WTC11 (cell line): ENCODE measurements at regions not wholly inside any gene's neighbourhood (a gene's known extent, or its start where the extent isn't known, plus 50 kb on each side); places are given as distances from the start of the nearest gene placed in this dataset.
"Not testable (repeated sequence)": the region's sequence is repeated elsewhere in the genome, so short reads cannot be mapped to it uniquely, and the experiment has no call there.

Experiments used
- ATAC-seq: fragments of 200-7000 bp; cut with Tn5 transposase; 2 replicates; pipeline ENCODE4 v1.10.0; 2021; ENCODE audit warnings: mild to moderate bottlenecking, moderate library complexity
- CTCF ChIA-PET: fragments of 300-600 bp; sonication (Branson Sonifier 250); formaldehyde crosslinking; loops from one replicate; lab custom pipeline; 2021; ENCODE audit warnings: antibody characterized with exemption; lab: Charles Lee
- POLR2A ChIA-PET: fragments of 350-600 bp; sonication (Branson Sonifier 250); formaldehyde crosslinking; loops from one replicate; lab custom pipeline; 2021; ENCODE audit warnings: antibody characterized with exemption; lab: Charles Lee
- DNase-seq: peaks from one replicate; pipeline ENCODE4 v3.0.0; 2021; ENCODE audit warnings: low spot score
- H3K27ac Mint-ChIP-seq: 2 replicates; pipeline ENCODE4 v1.8.0; 2021; ENCODE audit warnings: mixed read lengths
- H3K27me3 Mint-ChIP-seq: 2 replicates; pipeline ENCODE4 v1.8.0; 2021; ENCODE audit warnings: low read depth, mild to moderate bottlenecking, moderate library complexity, mixed read lengths
- H3K36me3 Mint-ChIP-seq: 2 replicates; pipeline ENCODE4 v1.8.0; 2021; ENCODE audit warnings: mixed read lengths
- H3K4me1 Mint-ChIP-seq: 2 replicates; pipeline ENCODE4 v1.8.0; 2022; ENCODE audit warnings: mixed read lengths
- H3K4me3 Mint-ChIP-seq: 2 replicates; pipeline ENCODE4 v1.8.0; 2021; ENCODE audit warnings: mild to moderate bottlenecking, moderate library complexity, mixed read lengths
- H3K9me3 Mint-ChIP-seq: 2 replicates; pipeline ENCODE4 v1.8.0; 2021; ENCODE audit warnings: mixed read lengths
- CBFB ChIP-seq: sonication (generic); formaldehyde crosslinking; IDR thresholded peaks from 2 replicates; pipeline ENCODE4 v1.8.1; 2022; ENCODE audit warnings: mild to moderate bottlenecking, low read depth, missing genetic modification reagents
- CREB1 ChIP-seq: sonication (generic); formaldehyde crosslinking; IDR thresholded peaks from 2 replicates; pipeline ENCODE4 v1.8.0; 2023; ENCODE audit warnings: mild to moderate bottlenecking, missing genetic modification reagents
- ESRRA ChIP-seq: sonication (generic); formaldehyde crosslinking; IDR thresholded peaks from 2 replicates; pipeline ENCODE4 v1.8.1; 2022; ENCODE audit warnings: mild to moderate bottlenecking, missing genetic modification reagents, borderline replicate concordance
- GABPB1 ChIP-seq: sonication (generic); formaldehyde crosslinking; IDR thresholded peaks from 2 replicates; pipeline ENCODE4 v1.8.1; 2023; ENCODE audit warnings: mild to moderate bottlenecking, missing genetic modification reagents
- MLX ChIP-seq: sonication (generic); formaldehyde crosslinking; IDR thresholded peaks from 2 replicates; pipeline ENCODE4 v1.8.1; 2023; ENCODE audit warnings: mild to moderate bottlenecking, missing genetic modification reagents, moderate library complexity
- NFATC4 ChIP-seq: fragments of 250-450 bp; sonication (Bioruptor Pico); IDR thresholded peaks from 2 replicates; pipeline ENCODE4 v1.9.0; 2021; ENCODE audit warnings: mild to moderate bottlenecking
- OVOL2 ChIP-seq: fragments of 250-450 bp; sonication (Bioruptor Pico); IDR thresholded peaks from 2 replicates; pipeline ENCODE4 v1.9.0; 2021; ENCODE audit warnings: mild to moderate bottlenecking, borderline replicate concordance
- TCF7 ChIP-seq: sonication (generic); formaldehyde crosslinking; IDR thresholded peaks from 2 replicates; pipeline ENCODE4 v1.8.0; 2022; ENCODE audit warnings: mild to moderate bottlenecking, low read depth, missing genetic modification reagents, moderate library complexity
- TEAD1 ChIP-seq: sonication (generic); formaldehyde crosslinking; IDR thresholded peaks from 2 replicates; pipeline ENCODE4 v1.8.0; 2022; ENCODE audit warnings: mild to moderate bottlenecking, missing genetic modification reagents
- TP53 ChIP-seq: sonication (generic); formaldehyde crosslinking; IDR thresholded peaks from 2 replicates; pipeline ENCODE4 v1.8.1; 2023; ENCODE audit warnings: mild to moderate bottlenecking, missing genetic modification reagents
- USF1 ChIP-seq: sonication (generic); formaldehyde crosslinking; IDR thresholded peaks from 2 replicates; pipeline ENCODE4 v1.8.0; 2022; ENCODE audit warnings: mild to moderate bottlenecking, missing genetic modification reagents
- ZNF121 ChIP-seq: sonication (generic); formaldehyde crosslinking; IDR thresholded peaks from 2 replicates; pipeline ENCODE4 v1.8.0; 2023; ENCODE audit warnings: missing genetic modification reagents
- ZNF138 ChIP-seq: sonication (generic); formaldehyde crosslinking; conservative IDR thresholded peaks from 2 replicates; pipeline ENCODE4 v1.8.1; 2022; ENCODE audit warnings: mild to moderate bottlenecking, moderate library complexity, missing genetic modification reagents
- ZNF263 ChIP-seq: sonication (generic); formaldehyde crosslinking; IDR thresholded peaks from 2 replicates; pipeline ENCODE4 v1.8.1; 2022; ENCODE audit warnings: low read depth, mild to moderate bottlenecking, moderate library complexity, missing genetic modification reagents
- ZNF281 ChIP-seq: sonication (generic); formaldehyde crosslinking; IDR thresholded peaks from 2 replicates; pipeline ENCODE4 v1.8.0; 2023; ENCODE audit warnings: mild to moderate bottlenecking, missing genetic modification reagents
- ZSCAN18 ChIP-seq: fragments of 250-450 bp; sonication (Bioruptor Pico); IDR thresholded peaks from 2 replicates; pipeline ENCODE4 v2.1.2; 2022; ENCODE audit warnings: mild to moderate bottlenecking, moderate library complexity

GRCh38 chr2:39583213-39583612 is 82.5 kb upstream of the TMEM178A start (continued):
- TF ChIP-seq MLX (CRISPR knock-in tag), result no peak
- no peak for TF ChIP-seq ESRRA
- TF ChIP-seq TP53, result no peak
- no peak for TF ChIP-seq ZSCAN18
- TF ChIP-seq NFATC4 (CRISPR knock-in tag), result no peak

GRCh38 chr2:39583781-39584180 is 81.9 kb upstream of the TMEM178A start:
- no peak for TF ChIP-seq ZNF281 (CRISPR knock-in tag)
- TF ChIP-seq ZNF263, result no peak
- no peak for TF ChIP-seq TCF7 (CRISPR knock-in tag)
- TF ChIP-seq TEAD1, result no peak
- Mint-ChIP-seq H3K4me3 (no peak overlapping the region), H3K9me3 (peaks cover 73% of the 10 kb centered on the region), H3K4me1 (no peaks in the 10 kb centered on the region), H3K36me3 (peaks cover 60% of the 10 kb centered on the region), H3K27me3 (no peaks in the 10 kb centered on the region; the same call in 1 of the 2 replicates), H3K27ac (no peak overlapping the region)
- POLR2A ChIA-PET, result no interaction called here
- DNase-seq (no peak), ATAC-seq (no peak)
- CTCF ChIA-PET, result no interaction called here

GRCh38 chr2:39584283-39584965 is 81.3 kb upstream of the TMEM178A start:
- no peak for TF ChIP-seq USF1 (CRISPR knock-in tag)
- TF ChIP-seq CBFB (CRISPR knock-in tag), result no peak
- TF ChIP-seq ZNF121 (CRISPR knock-in tag), result no peak
- TF ChIP-seq ZNF138 (CRISPR knock-in tag), result no peak
- TF ChIP-seq GABPB1 (CRISPR knock-in tag), result no peak
- no peak for TF ChIP-seq CREB1
- no peak for TF ChIP-seq MLX (CRISPR knock-in tag)
- TF ChIP-seq OVOL2 (CRISPR knock-in tag), result no peak
- Mint-ChIP-seq H3K27ac (no peak overlapping the region; the same call in 1 of the 2 replicates), H3K9me3 (peaks cover 67% of the 10 kb centered on the region), H3K4me3 (no peak overlapping the region), H3K36me3 (peaks cover 54% of the 10 kb centered on the region), H3K27me3 (no peaks in the 10 kb centered on the region; the same call in 1 of the 2 replicates), H3K4me1 (no peaks in the 10 kb centered on the region)
- DNase-seq, result no peak
- no peak for ATAC-seq
- ChIA-PET POLR2A (no interaction called here), CTCF (interaction anchor here (1.0 kb wide), 1 partner anchor 146 kb away, joined by 4 read pairs; no protein-coding TSS in a partner anchor)

- H3K4me1 Mint-ChIP-seq, H3K27me3 Mint-ChIP-seq, CTCF ChIA-PET, H3K4me3 Mint-ChIP-seq, POLR2A ChIA-PET, ATAC-seq, H3K27ac Mint-ChIP-seq, DNase-seq: not testable (repeated sequence)
- H3K36me3 Mint-ChIP-seq, result peaks cover 47% of the 10 kb centered on the region
- H3K9me3 Mint-ChIP-seq, result peaks cover 57% of the 10 kb centered on the region
Measured at GRCh38 chr2:39585531-39585930, 80.2 kb upstream of the TMEM178A start.
